ENCODE measurements at regions not wholly inside any gene's neighbourhood (a gene's known extent, or its start where the extent isn't known, plus 50 kb on each side); places are given as distances from the start of the nearest gene placed in this dataset.
"Not testable (repeated sequence)": the region's sequence is repeated elsewhere in the genome, so short reads cannot be mapped to it uniquely, and the experiment has no call there.

DNA sequence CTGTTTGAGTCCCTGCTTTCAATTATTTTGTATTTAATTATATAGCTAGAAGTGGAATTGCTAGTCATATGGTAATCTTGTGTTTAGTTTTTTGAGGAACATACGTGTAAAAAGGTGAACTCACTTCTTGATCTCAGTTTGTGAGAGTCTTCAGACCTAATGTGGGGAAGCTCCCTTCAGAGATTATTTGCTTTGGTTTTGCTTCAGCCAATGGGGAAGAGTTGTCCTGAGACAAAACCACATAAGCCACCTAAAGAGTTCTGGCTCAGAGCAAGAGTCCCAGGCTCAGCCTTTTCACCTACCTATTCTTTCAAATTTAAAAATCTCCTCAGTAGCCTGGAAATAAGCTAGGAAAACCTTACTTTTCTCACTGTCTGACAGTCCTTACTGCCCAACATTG lies 138.4 kb downstream of the UCK2 start:
- DNase-seq = no peak

GRCh38 chr1:165969366-165969765 lies 142.0 kb downstream of the UCK2 start:
- DNase-seq = not testable (repeated sequence)

- DNase-seq = no peak
These were observed 147.3 kb downstream of the UCK2 start for GRCh38 chr1:165974598-165975131.

- no peak for DNase-seq
These were observed 160.9 kb downstream of the UCK2 start for GRCh38 chr1:165988275-165988674.

- DNase-seq = no peak
These were observed 161.4 kb downstream of the UCK2 start for GRCh38 chr1:165988817-165989216.

GRCh38 chr1:165992533-165992932 lies 165.1 kb downstream of the UCK2 start:
- DNase-seq = no peak

- peak in 1 of 56 donors; percentile 1 for DNase-seq
These were observed 166.7 kb downstream of the UCK2 start for GRCh38 chr1:165994107-165994506.

GRCh38 chr1:165999826-166000225 lies 167.0 kb downstream of the FAM78B start:
- no peak for DNase-seq

DNA sequence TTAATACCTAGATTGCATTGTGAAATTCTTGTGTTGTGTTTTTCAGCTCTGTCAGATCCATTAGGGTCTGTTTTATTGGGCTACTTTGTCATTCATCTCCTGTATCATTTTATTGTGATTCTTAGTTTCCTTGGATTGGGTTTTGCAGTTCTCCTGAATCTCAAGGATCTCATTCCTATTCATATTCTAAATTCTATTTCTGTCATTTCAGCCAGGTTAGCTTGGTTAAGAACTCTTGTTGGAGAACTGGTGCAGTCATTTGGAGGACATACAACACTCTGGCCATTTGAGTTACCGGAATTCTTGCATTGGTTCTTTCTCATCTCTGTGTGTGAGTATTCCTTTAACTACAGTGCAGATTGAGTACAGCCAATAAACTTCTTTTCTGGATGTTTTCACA lies 159.6 kb downstream of the FAM78B start:
- DNase-seq = no peak

DNA sequence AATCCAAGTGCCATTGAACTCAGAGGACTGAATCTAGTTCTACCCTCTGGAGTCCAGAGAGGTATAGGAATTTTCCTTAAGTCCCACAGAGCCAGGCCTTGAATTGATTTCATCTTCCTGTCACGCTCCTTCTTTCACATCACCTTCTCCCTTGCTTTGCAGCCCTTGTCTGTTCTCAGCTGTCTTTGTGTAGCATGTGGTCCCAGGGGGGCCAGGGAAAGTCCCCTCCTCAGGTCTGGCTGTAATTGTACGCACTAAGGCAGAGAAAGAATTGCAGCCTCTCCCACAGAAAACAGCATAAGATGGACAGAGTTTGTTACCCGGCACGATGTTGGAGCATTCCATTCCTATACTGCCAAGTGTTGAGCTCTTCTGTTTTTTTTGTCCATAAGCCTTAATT lies 153.6 kb downstream of the FAM78B start:
- DNase-seq = no peak

GRCh38 chr1:166017395-166017794 lies 149.4 kb downstream of the FAM78B start:
- DNase-seq = no peak

Data from amygdala (tissue), 56 donors.